Caco-2 (cell line): ENCODE measurements at regions not wholly inside any gene's neighbourhood (a gene's known extent, or its start where the extent isn't known, plus 50 kb on each side); places are given as distances from the start of the nearest gene placed in this dataset.

ENCODE experiments used
- BruUV-seq: library from RNA; stranded (reverse); fragments of 400-500 nt; replicated peaks from 2 replicates; lab custom pipeline; 2021; lab: Mats Ljungman, UMichigan
- CTCF ChIA-PET: fragments of 300-600 bp; sonication (Branson Sonifier 250); formaldehyde crosslinking; loops from one replicate; lab custom pipeline; 2022; ENCODE audit warnings: antibody characterized with exemption; lab: Charles Lee
- POLR2A ChIA-PET: fragments of 300-600 bp; sonication (Branson Sonifier 250); formaldehyde crosslinking; loops from one replicate; lab custom pipeline; 2022; ENCODE audit warnings: antibody characterized with exemption; lab: Charles Lee
- DNase-seq, 2 experiments: peaks; one replicate each; pipeline versions ENCODE4 v3.0.0 to v3.0.0-alpha.2; 2020 to 2022
- H3K27me3 ChIP-seq: replicated peaks from 2 replicates; pipeline ENCODE4 v1.6.0; 2011; ENCODE audit warnings: low read length; ENCODE audit not compliant: control insufficient read depth, insufficient read depth
- H3K36me3 ChIP-seq: 2 replicates; pipeline ENCODE4 v1.5.1; 2011; ENCODE audit warnings: low read length; ENCODE audit not compliant: control insufficient read depth, insufficient read depth
- H3K4me1 ChIP-seq: fragments of 250-450 bp; sonication (Bioruptor Pico); 2 replicates; pipeline ENCODE4 v1.5.1; 2020; ENCODE audit warnings: mild to moderate bottlenecking
- H3K4me3 ChIP-seq: 2 replicates; pipeline ENCODE4 v1.5.1; 2011; ENCODE audit warnings: low read depth, mild to moderate bottlenecking, control low read depth, low read length
- H3K9me3 ChIP-seq: fragments of 250-450 bp; sonication (Bioruptor Pico); 2 replicates; pipeline ENCODE4 v1.5.1; 2020; ENCODE audit warnings: mild to moderate bottlenecking, moderate library complexity
- H3K27ac Mint-ChIP-seq: one replicate; pipeline ENCODE4 v1.8.0; 2022; ENCODE audit warnings: mixed read lengths; ENCODE audit not compliant: unreplicated experiment
- H3K27me3 Mint-ChIP-seq: one replicate; pipeline ENCODE4 v1.8.0; 2022; ENCODE audit warnings: mixed read lengths; ENCODE audit not compliant: insufficient read depth, unreplicated experiment
- H3K36me3 Mint-ChIP-seq: one replicate; pipeline ENCODE4 v1.8.0; 2022; ENCODE audit warnings: mild to moderate bottlenecking, mixed read lengths; ENCODE audit not compliant: insufficient read depth, unreplicated experiment
- H3K4me1 Mint-ChIP-seq: one replicate; pipeline ENCODE4 v1.8.0; 2022; ENCODE audit warnings: low read depth, mixed read lengths; ENCODE audit not compliant: unreplicated experiment
- H3K4me3 Mint-ChIP-seq: one replicate; pipeline ENCODE4 v1.8.0; 2022; ENCODE audit warnings: mild to moderate bottlenecking, moderate library complexity, mixed read lengths; ENCODE audit not compliant: unreplicated experiment
- H3K9me3 Mint-ChIP-seq: one replicate; pipeline ENCODE4 v1.8.0; 2022; ENCODE audit warnings: mixed read lengths; ENCODE audit not compliant: unreplicated experiment
- intact Hi-C: fragments of 100-400 bp; cut with micrococcal nuclease; formaldehyde crosslinking; loops from one replicate; pipeline ENCODE4 v1.10.0; 2022; ENCODE audit not compliant: unreplicated experiment
- TF ChIP-seq, protein P1 (sequence below), 2 experiments: fragments of 200-600 bp in 1 of 2; IDR thresholded peaks; 1 replicate in 1 of 2; 2 replicates in 1 of 2; pipeline versions ENCODE4 v1.5.1 to v1.8.0; 2011 to 2022; ENCODE audit warnings: antibody characterized with exemption in 1 of 2, control low read depth in 1 of 2, inconsistent platforms in 1 of 2, low read depth in 1 of 2, low read length in 1 of 2, mild to moderate bottlenecking in 1 of 2, moderate library complexity in 1 of 2; ENCODE audit not compliant: insufficient read depth in 1 of 2, severe bottlenecking in 1 of 2, unreplicated experiment in 1 of 2

DNA sequence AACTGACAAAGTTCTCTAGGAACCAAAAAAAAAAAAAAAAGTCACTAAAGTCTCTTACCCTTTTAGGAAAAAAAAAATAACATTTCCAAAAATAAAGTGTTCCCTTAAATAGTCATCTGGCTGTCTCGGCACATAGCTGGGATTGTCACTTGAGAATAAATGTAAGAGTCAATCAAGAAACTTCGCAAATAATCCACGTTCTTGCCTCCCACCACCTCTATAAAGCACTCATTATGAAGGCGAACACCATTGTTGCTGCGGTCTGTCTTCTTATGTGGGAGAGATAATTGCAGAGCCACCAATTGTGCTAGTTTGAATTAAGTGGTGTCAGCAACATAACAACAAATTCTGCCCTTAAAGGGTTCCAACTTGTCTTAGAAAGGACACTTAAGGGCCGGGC lies 163.7 kb downstream of the FBXO15 start:
- TF ChIP-seq, protein P1, sequence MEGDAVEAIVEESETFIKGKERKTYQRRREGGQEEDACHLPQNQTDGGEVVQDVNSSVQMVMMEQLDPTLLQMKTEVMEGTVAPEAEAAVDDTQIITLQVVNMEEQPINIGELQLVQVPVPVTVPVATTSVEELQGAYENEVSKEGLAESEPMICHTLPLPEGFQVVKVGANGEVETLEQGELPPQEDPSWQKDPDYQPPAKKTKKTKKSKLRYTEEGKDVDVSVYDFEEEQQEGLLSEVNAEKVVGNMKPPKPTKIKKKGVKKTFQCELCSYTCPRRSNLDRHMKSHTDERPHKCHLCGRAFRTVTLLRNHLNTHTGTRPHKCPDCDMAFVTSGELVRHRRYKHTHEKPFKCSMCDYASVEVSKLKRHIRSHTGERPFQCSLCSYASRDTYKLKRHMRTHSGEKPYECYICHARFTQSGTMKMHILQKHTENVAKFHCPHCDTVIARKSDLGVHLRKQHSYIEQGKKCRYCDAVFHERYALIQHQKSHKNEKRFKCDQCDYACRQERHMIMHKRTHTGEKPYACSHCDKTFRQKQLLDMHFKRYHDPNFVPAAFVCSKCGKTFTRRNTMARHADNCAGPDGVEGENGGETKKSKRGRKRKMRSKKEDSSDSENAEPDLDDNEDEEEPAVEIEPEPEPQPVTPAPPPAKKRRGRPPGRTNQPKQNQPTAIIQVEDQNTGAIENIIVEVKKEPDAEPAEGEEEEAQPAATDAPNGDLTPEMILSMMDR (IDR thresholded peaks at IDR 0.05; ENCODE audit: insufficient read depth in 1 of 2, low read depth in 1 of 2, low read length in 1 of 2, severe bottlenecking in 1 of 2, unreplicated experiment in 1 of 2), result no peak
- H3K36me3 Mint-ChIP-seq, result no peaks in the 10 kb centered on the region
- no TSS peak for BruUV-seq

DNA sequence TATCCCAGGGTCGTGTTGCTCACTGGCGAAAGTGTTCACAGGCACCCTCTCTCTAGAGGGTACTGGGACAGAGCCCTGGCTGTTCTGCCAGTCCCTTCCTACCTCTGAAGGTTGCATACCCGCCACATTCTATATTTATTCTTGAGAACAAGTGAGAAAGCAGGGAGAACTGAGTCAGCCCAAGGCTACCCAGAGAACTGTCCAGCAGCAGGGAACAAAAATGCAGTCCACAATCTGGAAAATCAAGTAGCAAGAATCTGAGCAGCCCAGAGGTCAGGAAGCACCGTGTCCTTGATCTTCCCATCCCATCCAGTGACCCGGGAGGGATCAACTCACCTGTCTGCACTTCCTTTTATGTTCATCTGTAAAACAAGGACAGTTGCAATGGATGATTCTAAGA lies 164.1 kb downstream of the FBXO15 start:
- Mint-ChIP-seq H3K4me1 (no peaks in the 10 kb centered on the region), H3K27ac (no peak overlapping the region), H3K9me3 (no peaks in the 10 kb centered on the region), H3K36me3 (no peaks in the 10 kb centered on the region), H3K27me3 (peaks cover 4% of the 10 kb centered on the region), H3K4me3 (no peak overlapping the region)
- POLR2A ChIA-PET, result no interaction called here
- no TSS peak for BruUV-seq
- CTCF ChIA-PET, result no interaction called here
- TF ChIP-seq, protein P1 (IDR thresholded peaks at IDR 0.05; ENCODE audit: insufficient read depth in 1 of 2, low read depth in 1 of 2, low read length in 1 of 2, severe bottlenecking in 1 of 2, unreplicated experiment in 1 of 2), result no peak
- Histone ChIP-seq H3K36me3 (no peaks in the 10 kb centered on the region), H3K4me1 (no peaks in the 10 kb centered on the region), H3K9me3 (no peaks in the 10 kb centered on the region), H3K27me3 (no peaks in the 10 kb centered on the region), H3K4me3 (no peak overlapping the region)
- intact Hi-C loops, result no loop called here
- DNase-seq, result no peak

More for the DNA sequence above, 163.7 kb downstream of the FBXO15 start:
- H3K4me3 ChIP-seq, result no peak overlapping the region
- DNase-seq, result no peak
- H3K9me3 Mint-ChIP-seq, result no peaks in the 10 kb centered on the region
- intact Hi-C loops, result no loop called here
- no peak overlapping the region for H3K4me3 Mint-ChIP-seq
- H3K27me3 ChIP-seq, result no peaks in the 10 kb centered on the region
- ChIA-PET CTCF (no interaction called here), POLR2A (no interaction called here)
- peaks cover 4% of the 10 kb centered on the region for H3K27me3 Mint-ChIP-seq
- no peaks in the 10 kb centered on the region for H3K9me3 ChIP-seq
- no peak overlapping the region for H3K27ac Mint-ChIP-seq
- H3K4me1 ChIP-seq, result no peaks in the 10 kb centered on the region
- no peaks in the 10 kb centered on the region for H3K36me3 ChIP-seq
- no peaks in the 10 kb centered on the region for H3K4me1 Mint-ChIP-seq

DNA sequence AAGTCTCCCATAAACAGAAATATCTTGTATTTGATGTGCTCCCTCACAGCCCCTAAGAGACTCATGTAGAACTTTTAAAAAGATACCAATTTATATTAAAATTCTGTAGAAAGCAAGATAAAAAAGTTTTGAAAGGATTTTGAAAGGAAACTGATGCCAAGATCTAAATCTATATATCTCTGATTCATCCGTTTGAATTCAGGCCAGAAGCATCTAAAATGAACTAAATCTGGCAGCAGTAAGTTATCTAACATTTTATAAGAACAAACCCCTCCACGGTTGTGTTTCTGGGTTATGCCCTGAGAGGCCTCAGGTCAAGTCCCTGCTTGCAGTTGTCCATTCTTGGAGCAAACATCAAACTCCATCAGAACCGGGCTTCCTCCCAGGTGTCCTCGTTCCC lies 165.8 kb downstream of the FBXO15 start:
- no TSS peak for BruUV-seq
- TF ChIP-seq, protein P1 (IDR thresholded peaks at IDR 0.05; ENCODE audit: insufficient read depth in 1 of 2, low read depth in 1 of 2, low read length in 1 of 2, severe bottlenecking in 1 of 2, unreplicated experiment in 1 of 2), result no peak

More for the DNA sequence above, 165.8 kb downstream of the FBXO15 start:
- no peak overlapping the region for H3K27ac Mint-ChIP-seq
- DNase-seq, result no peak
- no peaks in the 10 kb centered on the region for H3K36me3 Mint-ChIP-seq
- peaks cover 4% of the 10 kb centered on the region for H3K27me3 Mint-ChIP-seq
- Histone ChIP-seq H3K36me3 (no peaks in the 10 kb centered on the region), H3K27me3 (no peaks in the 10 kb centered on the region), H3K9me3 (no peaks in the 10 kb centered on the region), H3K4me1 (no peaks in the 10 kb centered on the region), H3K4me3 (no peak overlapping the region)
- H3K4me3 Mint-ChIP-seq, result no peak overlapping the region
- H3K4me1 Mint-ChIP-seq, result no peaks in the 10 kb centered on the region
- intact Hi-C loops, result no loop called here
- no peaks in the 10 kb centered on the region for H3K9me3 Mint-ChIP-seq
- CTCF ChIA-PET, result no interaction called here
- POLR2A ChIA-PET, result no interaction called here
